Hepatocyte (in vitro differentiated cells): ENCODE measurements at regions not wholly inside any gene's neighbourhood (a gene's known extent, or its start where the extent isn't known, plus 50 kb on each side); places are given as distances from the start of the nearest gene placed in this dataset.

Experiments
- CTCF ChIP-seq: fragments of 200-600 bp; sonication (generic); IDR thresholded peaks from 2 replicates; pipeline ENCODE4 v1.5.1; 2016; ENCODE audit warnings: antibody characterized with exemption, mild to moderate bottlenecking; ENCODE audit not compliant: poor library complexity
- EZH2phosphoT487 ChIP-seq: fragments of 200-600 bp; sonication (generic); IDR thresholded peaks from one replicate; pipeline ENCODE4 v1.6.1; 2018; ENCODE audit warnings: antibody characterized with exemption, mild to moderate bottlenecking, low read depth, moderate library complexity; ENCODE audit not compliant: unreplicated experiment, severe bottlenecking

DNA sequence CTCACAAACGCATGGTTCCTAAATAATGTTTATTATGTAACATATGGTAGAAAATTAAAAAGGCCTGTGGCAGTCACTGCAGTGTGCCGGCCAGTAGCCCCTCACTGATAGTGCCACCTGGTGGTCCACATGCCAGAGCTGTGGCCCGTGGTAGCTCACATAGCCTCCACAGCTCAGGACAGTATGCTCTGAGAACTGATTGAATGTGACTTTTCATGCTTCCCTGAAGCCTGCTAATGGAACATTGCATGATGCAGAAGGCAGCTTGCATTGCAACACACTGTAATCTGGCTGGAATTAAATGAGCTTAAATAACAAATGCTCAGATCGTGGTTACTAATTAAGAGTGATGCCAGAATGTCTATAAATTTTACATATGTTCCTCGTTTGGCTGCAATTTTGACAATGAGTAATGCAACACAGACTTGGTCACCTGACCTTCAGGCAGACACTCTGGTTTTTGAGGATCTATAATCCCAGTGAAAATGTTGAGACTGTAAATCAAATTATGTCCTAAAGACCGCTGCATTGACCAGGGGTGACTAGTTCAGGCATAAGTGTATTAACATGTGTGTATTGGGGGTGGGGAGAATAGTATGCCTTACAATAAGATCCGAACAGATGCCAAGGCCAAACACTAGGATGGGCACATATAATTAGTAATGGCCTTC lies 566.4 kb downstream of the METTL15 start:
- TF ChIP-seq CTCF (peak; percentile 42), EZH2phosphoT487 (no peak)
